ENCODE measurements at regions not wholly inside any gene's neighbourhood (a gene's known extent, or its start where the extent isn't known, plus 50 kb on each side); places are given as distances from the start of the nearest gene placed in this dataset.

- intact Hi-C loops (cut with DNase I), result no loop called here
- ATAC-seq, result no peak
- no peak for DNase-seq
These were observed 245.9 kb downstream of the AHR start for GRCh38 chr7:17544401-17544800.

GRCh38 chr7:17545348-17545747 lies 246.9 kb downstream of the AHR start:
- intact Hi-C loops (cut with DNase I), result no loop called here
- no peak for DNase-seq
- ATAC-seq, result peak; percentile 30 to 72

GRCh38 chr7:17546189-17546588 lies 247.7 kb downstream of the AHR start:
- ATAC-seq (peak; percentile 8 to 53), DNase-seq (no peak)
- intact Hi-C loops (cut with DNase I), result no loop called here

- intact Hi-C loops (cut with DNase I), result no loop called here
- DNase-seq, result no peak
- ATAC-seq, result peak in 1 of 2 donors; percentile 71
These were observed 248.1 kb downstream of the AHR start for GRCh38 chr7:17546592-17546991.

- DNase-seq, result no peak
- intact Hi-C loops (cut with DNase I), result no loop called here
- ATAC-seq, result no peak
These were observed 249.7 kb downstream of the AHR start for GRCh38 chr7:17548014-17548653.

GRCh38 chr7:17549406-17549805 lies 251.0 kb downstream of the AHR start:
- intact Hi-C loops (cut with DNase I), result no loop called here
- DNase-seq (no peak), ATAC-seq (no peak)

- intact Hi-C loops (cut with DNase I), result no loop called here
- no peak for ATAC-seq
- no peak for DNase-seq
These were observed 253.9 kb downstream of the AHR start for GRCh38 chr7:17552373-17552772.

GRCh38 chr7:17552952-17553351 lies 254.5 kb downstream of the AHR start:
- intact Hi-C loops (cut with DNase I), result no loop called here
- no peak for ATAC-seq
- DNase-seq, result no peak

- DNase-seq (no peak), ATAC-seq (no peak)
- intact Hi-C loops (cut with DNase I), result no loop called here
These were observed 256.0 kb downstream of the AHR start for GRCh38 chr7:17554341-17555015.

GRCh38 chr7:17556247-17556956 lies 257.9 kb downstream of the AHR start:
- ATAC-seq (peak; percentile 48 to 74), DNase-seq (no peak)
- intact Hi-C loops (cut with DNase I), result no loop called here

GRCh38 chr7:17557251-17557671 lies 258.8 kb downstream of the AHR start:
- DNase-seq (no peak), ATAC-seq (peak in 1 of 2 donors; percentile 73)
- intact Hi-C loops (cut with DNase I), result no loop called here

- DNase-seq (no peak), ATAC-seq (peak in 1 of 2 donors; percentile 7)
- intact Hi-C loops (cut with DNase I), result no loop called here
These were observed 259.7 kb downstream of the AHR start for GRCh38 chr7:17558135-17558534.

- intact Hi-C loops (cut with DNase I), result no loop called here
- DNase-seq (no peak), ATAC-seq (no peak)
These were observed 260.3 kb downstream of the AHR start for GRCh38 chr7:17558558-17559332.

- ATAC-seq (peak in 1 of 2 donors; percentile 24), DNase-seq (no peak)
- intact Hi-C loops (cut with DNase I), result no loop called here
These were observed 260.9 kb downstream of the AHR start for GRCh38 chr7:17559388-17559787.

- intact Hi-C loops (cut with DNase I), result no loop called here
- ATAC-seq (no peak), DNase-seq (no peak)
These were observed 262.1 kb downstream of the AHR start for GRCh38 chr7:17560516-17560915.

- intact Hi-C loops (cut with DNase I), result no loop called here
- no peak for ATAC-seq
These were observed 262.5 kb downstream of the AHR start for GRCh38 chr7:17560966-17561365.

GRCh38 chr7:17564678-17565212 lies 266.3 kb downstream of the AHR start:
- no peak for DNase-seq
- ATAC-seq, result no peak
- intact Hi-C loops (cut with DNase I), result no loop called here

More at GRCh38 chr7:17560966-17561365, 262.5 kb downstream of the AHR start:
- no peak for DNase-seq

GRCh38 chr7:17580141-17580540 lies 281.7 kb downstream of the AHR start:
- ATAC-seq (peak in 1 of 2 donors; percentile 67), DNase-seq (no peak)
- intact Hi-C loops (cut with DNase I), result no loop called here

- DNase-seq, result no peak
- ATAC-seq, result no peak
- intact Hi-C loops (cut with DNase I), result no loop called here
These were observed 282.4 kb downstream of the AHR start for GRCh38 chr7:17580856-17581255.

All from left cardiac atrium (tissue), 4 donors.